ENCODE measurements at regions not wholly inside any gene's neighbourhood (a gene's known extent, or its start where the extent isn't known, plus 50 kb on each side); places are given as distances from the start of the nearest gene placed in this dataset.

DNA sequence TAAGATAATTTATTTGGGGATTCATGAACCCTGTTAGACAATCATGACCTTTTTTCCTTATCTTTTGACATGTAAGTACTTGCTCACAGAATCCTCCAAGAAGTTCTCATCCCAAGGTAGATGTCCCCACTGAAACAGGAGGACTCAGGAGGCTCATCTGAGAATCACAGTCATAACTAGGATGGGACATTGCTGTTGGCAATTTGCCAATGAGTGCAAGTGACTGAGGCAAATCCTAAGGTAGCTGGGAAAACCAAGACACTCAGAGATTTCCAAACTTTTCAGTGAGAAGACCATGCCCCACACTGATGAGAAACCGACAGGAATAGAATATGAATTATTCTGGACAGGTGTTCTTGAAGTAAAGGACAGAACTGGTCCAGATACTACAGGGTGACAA lies 735.0 kb downstream of the TMEM182 start:
- DNase-seq: no peak
- TF ChIP-seq CTCF (IDR thresholded peaks at IDR 0.05; ENCODE audit: low read depth, low read length): no peak
- H3K27me3 ChIP-seq (ENCODE audit: insufficient read depth, low read depth, severe bottlenecking): peaks cover 37% of the 10 kb centered on the region
- no peaks in the 10 kb centered on the region for H3K36me3 ChIP-seq
- no peak overlapping the region for H3K27ac ChIP-seq
- no peak overlapping the region for H3K4me3 ChIP-seq (ENCODE audit: low read depth, low read length)
- H3K9me3 ChIP-seq (ENCODE audit: severe bottlenecking): no peaks in the 10 kb centered on the region

- no peak overlapping the region for H3K27ac ChIP-seq
- no peak for TF ChIP-seq CTCF (IDR thresholded peaks at IDR 0.05; ENCODE audit: low read depth, low read length)
- H3K9me3 ChIP-seq (ENCODE audit: severe bottlenecking): no peaks in the 10 kb centered on the region
- DNase-seq: no peak
- no peaks in the 10 kb centered on the region for H3K36me3 ChIP-seq
- peaks cover 11% of the 10 kb centered on the region for H3K27me3 ChIP-seq (ENCODE audit: insufficient read depth, low read depth, severe bottlenecking)
- H3K4me3 ChIP-seq (ENCODE audit: low read depth, low read length): no peak overlapping the region
Measured at GRCh38 chr2:103506812-103507211, 745.0 kb downstream of the TMEM182 start.

DNA sequence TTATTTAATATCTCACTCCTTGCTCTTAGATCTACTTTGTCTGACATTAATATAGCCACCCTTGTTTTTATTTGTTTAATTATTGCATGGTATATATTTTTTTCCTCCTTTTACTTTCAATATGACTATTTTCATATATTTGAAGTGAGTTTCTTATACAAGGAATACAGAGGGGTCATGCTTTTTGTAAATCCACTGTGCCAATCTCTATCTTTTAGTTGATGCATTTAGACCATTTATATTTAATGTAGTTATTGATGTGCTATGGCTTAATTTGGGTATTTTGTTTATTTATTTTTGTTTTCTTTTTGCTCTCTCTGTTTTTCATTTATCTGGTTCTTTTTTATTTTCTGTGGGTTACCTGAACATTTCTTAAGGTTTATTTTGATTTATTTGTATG lies 750.6 kb downstream of the TMEM182 start:
- Histone ChIP-seq H3K4me3 (ENCODE audit: low read depth, low read length) (no peak overlapping the region), H3K9me3 (ENCODE audit: severe bottlenecking) (no peaks in the 10 kb centered on the region), H3K27me3 (ENCODE audit: insufficient read depth, low read depth, severe bottlenecking) (peaks cover 5% of the 10 kb centered on the region), H3K36me3 (no peaks in the 10 kb centered on the region), H3K27ac (no peak overlapping the region)
- DNase-seq: no peak
- TF ChIP-seq CTCF (IDR thresholded peaks at IDR 0.05; ENCODE audit: low read depth, low read length): no peak

DNA sequence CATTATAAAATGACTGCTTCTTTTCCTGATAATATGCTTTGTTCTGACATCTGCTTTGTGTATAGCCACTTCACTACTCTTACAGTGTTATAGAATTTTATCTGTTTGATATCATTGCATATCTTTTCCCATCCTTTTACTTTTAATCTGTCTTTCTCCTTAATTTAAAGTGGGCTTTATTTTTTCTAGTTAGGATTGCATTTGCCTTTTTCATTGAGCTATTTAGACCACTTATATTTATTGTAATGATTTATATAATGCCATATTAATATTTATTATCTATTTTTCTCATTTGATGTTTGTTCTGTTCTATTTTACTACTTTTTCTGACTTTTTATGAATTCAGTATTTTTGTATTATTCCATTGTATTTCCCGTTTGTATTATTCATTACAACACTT lies 758.7 kb downstream of the TMEM182 start:
- DNase-seq: no peak
- H3K9me3 ChIP-seq (ENCODE audit: severe bottlenecking): no peaks in the 10 kb centered on the region
- no peak overlapping the region for H3K4me3 ChIP-seq (ENCODE audit: low read depth, low read length)
- no peak overlapping the region for H3K27ac ChIP-seq
- no peaks in the 10 kb centered on the region for H3K36me3 ChIP-seq
- H3K27me3 ChIP-seq (ENCODE audit: insufficient read depth, low read depth, severe bottlenecking): peaks cover 11% of the 10 kb centered on the region
- no peak for TF ChIP-seq CTCF (IDR thresholded peaks at IDR 0.05; ENCODE audit: low read depth, low read length)

DNA sequence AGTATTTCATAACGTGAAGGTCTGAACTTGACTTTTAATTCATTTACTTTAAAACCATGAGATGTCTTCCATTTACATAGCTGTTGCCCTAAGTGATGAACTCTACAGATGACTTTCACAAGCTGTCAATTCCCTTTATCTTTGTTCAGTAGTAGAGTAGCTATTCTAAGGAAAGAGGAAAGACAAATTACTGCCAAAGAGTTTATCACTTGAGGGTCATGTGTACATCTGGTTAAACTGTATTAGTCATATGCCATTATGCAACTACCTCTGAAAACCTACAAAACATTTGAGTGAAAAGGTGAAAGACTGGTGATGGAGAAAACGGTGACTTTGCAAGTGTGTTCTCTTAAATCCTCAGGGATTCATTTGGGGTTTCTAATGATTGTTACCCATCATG lies 763.9 kb downstream of the TMEM182 start:
- DNase-seq: no peak
- H3K27ac ChIP-seq: no peak overlapping the region
- no peak overlapping the region for H3K4me3 ChIP-seq (ENCODE audit: low read depth, low read length)
- no peaks in the 10 kb centered on the region for H3K9me3 ChIP-seq (ENCODE audit: severe bottlenecking)
- H3K27me3 ChIP-seq (ENCODE audit: insufficient read depth, low read depth, severe bottlenecking): peaks cover 29% of the 10 kb centered on the region
- TF ChIP-seq CTCF (IDR thresholded peaks at IDR 0.05; ENCODE audit: low read depth, low read length): no peak
- H3K36me3 ChIP-seq: no peaks in the 10 kb centered on the region

- peaks cover 33% of the 10 kb centered on the region for H3K27me3 ChIP-seq (ENCODE audit: insufficient read depth, low read depth, severe bottlenecking)
- no peaks in the 10 kb centered on the region for H3K36me3 ChIP-seq
- no peak for DNase-seq
- no peak overlapping the region for H3K27ac ChIP-seq
- no peak overlapping the region for H3K4me3 ChIP-seq (ENCODE audit: low read depth, low read length)
- H3K9me3 ChIP-seq (ENCODE audit: severe bottlenecking): no peaks in the 10 kb centered on the region
- TF ChIP-seq CTCF (IDR thresholded peaks at IDR 0.05; ENCODE audit: low read depth, low read length): no peak
Measured at GRCh38 chr2:103526757-103527156, 764.9 kb downstream of the TMEM182 start.

All from WERI-Rb-1 (cell line).